ENCODE measurements at regions not wholly inside any gene's neighbourhood (a gene's known extent, or its start where the extent isn't known, plus 50 kb on each side); places are given as distances from the start of the nearest gene placed in this dataset.

DNA sequence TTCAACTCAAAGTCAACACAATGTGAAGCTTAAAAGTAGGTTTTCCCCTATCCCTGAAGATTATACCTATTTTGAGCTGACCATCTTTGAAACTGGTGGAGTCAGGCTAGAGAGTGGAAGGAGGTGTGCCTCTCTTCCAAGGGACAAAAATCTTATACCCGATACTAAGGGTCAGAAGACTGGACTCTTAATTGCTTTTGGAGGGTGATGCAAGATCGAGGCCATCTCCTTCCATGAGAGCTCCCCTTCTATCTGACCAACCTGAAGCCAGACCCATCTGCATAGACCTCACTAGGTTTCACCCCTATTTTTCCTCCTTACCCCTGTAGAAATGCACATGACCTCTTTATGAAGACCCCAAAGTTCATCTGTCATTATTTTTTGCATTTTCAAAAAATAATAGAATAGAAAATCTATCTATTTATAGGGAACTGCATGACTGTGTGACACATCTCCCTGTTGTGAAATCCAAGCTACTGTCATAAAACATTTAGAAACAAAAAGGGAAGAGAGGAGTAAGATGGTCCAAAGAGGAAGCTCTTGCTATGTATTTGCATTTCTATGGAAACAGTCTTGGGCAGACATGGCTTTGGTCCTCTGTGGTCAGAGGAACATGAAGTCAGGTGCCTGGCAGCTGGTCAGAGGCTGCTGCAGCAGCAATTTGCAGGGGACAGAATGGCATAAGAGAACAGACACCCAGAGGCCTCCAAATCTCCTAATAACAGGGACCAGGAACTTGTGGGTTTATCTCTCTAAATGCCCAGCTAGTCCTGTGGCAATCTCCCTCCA is 349.2 kb downstream of the MAFB start:
- intact Hi-C loops (cut with DNase I): no loop called here
- H3K36me3 ChIP-seq: no peaks in the 10 kb centered on the region
- TF ChIP-seq, protein P1, sequence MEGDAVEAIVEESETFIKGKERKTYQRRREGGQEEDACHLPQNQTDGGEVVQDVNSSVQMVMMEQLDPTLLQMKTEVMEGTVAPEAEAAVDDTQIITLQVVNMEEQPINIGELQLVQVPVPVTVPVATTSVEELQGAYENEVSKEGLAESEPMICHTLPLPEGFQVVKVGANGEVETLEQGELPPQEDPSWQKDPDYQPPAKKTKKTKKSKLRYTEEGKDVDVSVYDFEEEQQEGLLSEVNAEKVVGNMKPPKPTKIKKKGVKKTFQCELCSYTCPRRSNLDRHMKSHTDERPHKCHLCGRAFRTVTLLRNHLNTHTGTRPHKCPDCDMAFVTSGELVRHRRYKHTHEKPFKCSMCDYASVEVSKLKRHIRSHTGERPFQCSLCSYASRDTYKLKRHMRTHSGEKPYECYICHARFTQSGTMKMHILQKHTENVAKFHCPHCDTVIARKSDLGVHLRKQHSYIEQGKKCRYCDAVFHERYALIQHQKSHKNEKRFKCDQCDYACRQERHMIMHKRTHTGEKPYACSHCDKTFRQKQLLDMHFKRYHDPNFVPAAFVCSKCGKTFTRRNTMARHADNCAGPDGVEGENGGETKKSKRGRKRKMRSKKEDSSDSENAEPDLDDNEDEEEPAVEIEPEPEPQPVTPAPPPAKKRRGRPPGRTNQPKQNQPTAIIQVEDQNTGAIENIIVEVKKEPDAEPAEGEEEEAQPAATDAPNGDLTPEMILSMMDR (IDR thresholded peaks at IDR 0.05): no peak
- TF ChIP-seq EP300 (IDR thresholded peaks at IDR 0.05) (no peak), POLR2A (IDR thresholded peaks at IDR 0.05) (no peak)
- no peaks in the 10 kb centered on the region for H3K4me1 ChIP-seq (ENCODE audit: insufficient read depth)
- 81 to 87% (median 87%) methylated on average over 2 of the region's 2 CpGs for WGBS, 3 donors
- H3K9me3 ChIP-seq: no peaks in the 10 kb centered on the region
- no peak overlapping the region for H3K27ac ChIP-seq
- no peak for DNase-seq
- no peaks in the 10 kb centered on the region for H3K27me3 ChIP-seq
- no peak overlapping the region for H3K4me3 ChIP-seq

DNA sequence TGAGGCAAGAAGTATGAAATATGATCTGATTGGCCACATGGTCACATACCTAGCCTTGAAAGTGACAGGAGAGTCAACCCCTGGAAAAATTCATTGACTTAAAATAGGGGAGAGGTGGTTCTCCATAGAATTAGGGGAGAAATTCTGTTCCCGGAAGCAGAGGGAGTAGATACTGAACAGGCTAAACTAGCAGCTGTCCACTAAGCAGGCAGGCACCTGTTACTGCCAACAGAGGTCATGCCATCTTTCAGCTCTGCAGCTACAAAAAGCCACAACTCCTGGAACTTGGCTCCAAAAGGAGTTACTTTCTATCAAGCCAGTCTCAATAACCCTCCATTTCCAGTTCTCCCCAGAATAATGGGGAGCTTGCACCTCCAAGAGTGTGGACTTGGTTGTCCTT is 352.5 kb downstream of the MAFB start:
- 44 to 56% (median 46%) methylated on average over 1 of the region's 1 CpG for WGBS, 3 donors
- H3K4me3 ChIP-seq: no peak overlapping the region
- DNase-seq: no peak
- no peaks in the 10 kb centered on the region for H3K9me3 ChIP-seq
- no peaks in the 10 kb centered on the region for H3K27me3 ChIP-seq
- no peaks in the 10 kb centered on the region for H3K36me3 ChIP-seq
- TF ChIP-seq, protein P1 (IDR thresholded peaks at IDR 0.05): no peak
- TF ChIP-seq POLR2A (IDR thresholded peaks at IDR 0.05) (no peak), EP300 (IDR thresholded peaks at IDR 0.05) (no peak)
- H3K27ac ChIP-seq: no peak overlapping the region
- no peaks in the 10 kb centered on the region for H3K4me1 ChIP-seq (ENCODE audit: insufficient read depth)
- intact Hi-C loops (cut with DNase I): no loop called here

DNA sequence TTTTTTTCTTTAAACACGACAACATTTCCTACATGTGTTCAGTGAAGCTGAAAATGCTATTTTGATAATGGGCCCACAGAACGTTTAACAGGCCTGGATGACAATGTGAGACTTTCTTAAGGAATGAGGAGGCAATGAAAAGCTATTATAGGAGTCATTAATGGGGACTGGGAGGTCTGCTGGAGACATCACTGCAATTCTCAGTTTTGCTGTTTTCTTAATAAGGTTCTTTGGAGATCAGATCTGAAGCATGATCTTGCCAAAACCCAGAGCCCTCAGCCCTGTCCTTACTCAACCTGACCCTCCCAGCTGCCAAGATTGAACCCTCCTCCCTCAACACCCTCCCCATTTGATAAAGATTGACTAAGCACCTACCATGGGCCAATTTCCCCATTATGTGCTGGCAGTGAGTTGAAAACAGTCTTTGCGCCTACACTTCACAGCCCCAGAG is 353.1 kb downstream of the MAFB start:
- Histone ChIP-seq H3K27me3 (no peaks in the 10 kb centered on the region), H3K4me3 (no peak overlapping the region), H3K27ac (no peak overlapping the region), H3K36me3 (no peaks in the 10 kb centered on the region), H3K4me1 (ENCODE audit: insufficient read depth) (no peaks in the 10 kb centered on the region), H3K9me3 (no peaks in the 10 kb centered on the region)
- intact Hi-C loops (cut with DNase I): no loop called here
- TF ChIP-seq POLR2A (IDR thresholded peaks at IDR 0.05): no peak
- no peak for TF ChIP-seq EP300 (IDR thresholded peaks at IDR 0.05)
- TF ChIP-seq, protein P1 (IDR thresholded peaks at IDR 0.05): no peak
- WGBS, 3 donors: 27 to 29% (median 28%) methylated on average over 3 of the region's 3 CpGs
- no peak for DNase-seq

DNA sequence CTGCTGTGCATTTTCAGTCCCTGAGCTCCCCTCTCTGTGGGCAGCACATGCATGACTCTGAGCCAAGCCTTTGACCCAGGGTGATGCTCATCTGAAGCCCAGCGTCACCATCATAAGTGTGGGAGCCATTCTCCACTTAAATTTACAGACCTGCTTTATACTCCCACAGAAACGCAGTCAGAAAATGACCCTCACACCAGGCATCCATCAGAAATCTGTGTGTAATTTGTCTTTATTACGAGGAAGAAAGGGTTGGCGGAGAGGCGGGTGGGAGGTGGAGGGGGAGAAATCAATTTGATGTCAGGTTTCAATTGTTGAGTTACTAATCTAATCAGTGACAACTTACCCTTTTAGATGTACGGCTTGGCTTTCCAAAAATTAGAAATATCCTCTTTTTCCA is 353.6 kb downstream of the MAFB start:
- DNase-seq: no peak
- Histone ChIP-seq H3K27ac (no peak overlapping the region), H3K27me3 (no peaks in the 10 kb centered on the region), H3K36me3 (no peaks in the 10 kb centered on the region), H3K9me3 (no peaks in the 10 kb centered on the region), H3K4me3 (no peak overlapping the region), H3K4me1 (ENCODE audit: insufficient read depth) (no peaks in the 10 kb centered on the region)
- WGBS, 3 donors: 30 to 39% (median 37%) methylated on average over 6 of the region's 6 CpGs
- intact Hi-C loops (cut with DNase I): no loop called here
- no peak for TF ChIP-seq EP300 (IDR thresholded peaks at IDR 0.05)
- no peak for TF ChIP-seq POLR2A (IDR thresholded peaks at IDR 0.05)
- TF ChIP-seq, protein P1 (IDR thresholded peaks at IDR 0.05): no peak

Data from ovary (tissue), 7 donors.